IMR-90 (cell line): ENCODE measurements at regions not wholly inside any gene's neighbourhood (a gene's known extent, or its start where the extent isn't known, plus 50 kb on each side); places are given as distances from the start of the nearest gene placed in this dataset.

ENCODE experiments used
- ATAC-seq: fragments of 200-7000 bp; cut with Tn5 transposase; 2 replicates; pipeline ENCODE4 v1.9.1; 2020; ENCODE audit warnings: low read depth, mild to moderate bottlenecking, moderate library complexity
- BruUV-seq: library from RNA; stranded (reverse); fragments of 400-500 nt; replicated peaks from 2 replicates; lab custom pipeline; 2021; lab: Mats Ljungman, UMichigan
- CTCF ChIA-PET: fragments of 300-600 bp; formaldehyde crosslinking; extraction: SDS; loops from one replicate; lab custom pipeline; 2021; ENCODE audit warnings: antibody characterized with exemption; lab: Yijun Ruan, JAX
- POLR2A ChIA-PET: fragments of 300-600 bp; sonication (Branson Sonifier 250); formaldehyde crosslinking; loops from one replicate; lab custom pipeline; 2022; ENCODE audit warnings: antibody characterized with exemption; ENCODE audit not compliant: unreplicated experiment; lab: Charles Lee
- DNase-seq: peaks from one replicate; pipeline ENCODE4 v3.0.0; 2013
- H2AFZ ChIP-seq: replicated peaks from 2 replicates; pipeline ENCODE3; 2013; ENCODE audit warnings: low read length, mild to moderate bottlenecking; ENCODE audit not compliant: poor library complexity
- H2AK5ac ChIP-seq: 2 replicates; pipeline ENCODE4 v1.6.1; 2013; ENCODE audit warnings: low read depth, low read length, inconsistent platforms
- H2AK9ac ChIP-seq: replicated peaks from 2 replicates; pipeline ENCODE3; 2013; ENCODE audit warnings: mild to moderate bottlenecking, low read depth, low read length, moderate library complexity; ENCODE audit not compliant: poor library complexity
- H2BK120ac ChIP-seq: 2 replicates; pipeline ENCODE4 v1.6.1; 2013; ENCODE audit warnings: low read depth, low read length, inconsistent platforms
- H2BK15ac ChIP-seq: 3 replicates; pipeline ENCODE4 v1.6.1; 2013; ENCODE audit warnings: low read depth, low read length, inconsistent platforms
- H2BK20ac ChIP-seq: 2 replicates; pipeline ENCODE4 v1.6.1; 2013; ENCODE audit warnings: low read depth, mild to moderate bottlenecking, inconsistent platforms, low read length, moderate library complexity
- H2BK5ac ChIP-seq: 2 replicates; pipeline ENCODE4 v1.6.1; 2013; ENCODE audit warnings: mild to moderate bottlenecking, low read depth, low read length, inconsistent platforms; ENCODE audit not compliant: poor library complexity, severe bottlenecking
- H3K14ac ChIP-seq: replicated peaks from 2 replicates; pipeline ENCODE4 v1.6.1; 2013; ENCODE audit warnings: low read depth, low read length, inconsistent platforms
- H3K18ac ChIP-seq: 2 replicates; pipeline ENCODE4 v1.6.1; 2013; ENCODE audit warnings: low read depth, low read length, control low read depth
- H3K23ac ChIP-seq: 2 replicates; pipeline ENCODE4 v1.6.1; 2013; ENCODE audit warnings: low read depth, low read length, inconsistent platforms
- H3K27ac ChIP-seq: 2 replicates; pipeline ENCODE4 v1.5.1; 2013; ENCODE audit warnings: mild to moderate bottlenecking, control low read depth, low read length; ENCODE audit not compliant: insufficient read depth
- H3K27me3 ChIP-seq: 2 replicates; pipeline ENCODE4 v1.6.1; 2013; ENCODE audit warnings: low read length; ENCODE audit not compliant: control insufficient read depth, insufficient read depth
- H3K36me3 ChIP-seq: 2 replicates; pipeline ENCODE4 v1.6.1; 2013; ENCODE audit warnings: low read length, mixed read lengths; ENCODE audit not compliant: control insufficient read depth, insufficient read depth
- H3K4ac ChIP-seq: 2 replicates; pipeline ENCODE4 v1.6.1; 2013; ENCODE audit warnings: low read depth, low read length, inconsistent platforms
- H3K4me1 ChIP-seq: 2 replicates; pipeline ENCODE4 v1.6.1; 2013; ENCODE audit warnings: low read length, mixed read lengths; ENCODE audit not compliant: control insufficient read depth, insufficient read depth
- H3K4me2 ChIP-seq: 2 replicates; pipeline ENCODE4 v1.6.1; 2013; ENCODE audit warnings: low read depth, mild to moderate bottlenecking, control low read depth, low read length, moderate library complexity
- H3K4me3 ChIP-seq: 2 replicates; pipeline ENCODE4 v1.5.1; 2013; ENCODE audit warnings: low read depth, mild to moderate bottlenecking, control low read depth, low read length, moderate library complexity; ENCODE audit not compliant: insufficient read depth
- H3K56ac ChIP-seq: 2 replicates; pipeline ENCODE4 v1.6.1; 2013; ENCODE audit warnings: low read length, inconsistent platforms; ENCODE audit not compliant: insufficient read depth; ENCODE audit errors: extremely low read depth
- H3K79me1 ChIP-seq, 2 experiments: 2 replicates each; pipeline ENCODE4 v1.6.1; 2013; ENCODE audit warnings: low read length in 2 of 2, inconsistent platforms in 1 of 2, low read depth in 1 of 2
- H3K9ac ChIP-seq: 2 replicates; pipeline ENCODE4 v1.6.1; 2013; ENCODE audit warnings: low read depth, low read length, control low read depth
- H3K9me1 ChIP-seq: 2 replicates; pipeline ENCODE4 v1.6.1; 2013; ENCODE audit warnings: low read length, inconsistent platforms; ENCODE audit not compliant: insufficient read depth
- H3K9me3 ChIP-seq: 2 replicates; pipeline ENCODE4 v1.6.1; 2013; ENCODE audit warnings: low read length; ENCODE audit not compliant: control insufficient read depth, insufficient read depth
- H4K20me1 ChIP-seq: 2 replicates; pipeline ENCODE4 v1.6.1; 2013; ENCODE audit warnings: low read length, inconsistent platforms; ENCODE audit not compliant: insufficient read depth
- H4K5ac ChIP-seq: 2 replicates; pipeline ENCODE4 v1.6.1; 2013; ENCODE audit warnings: mild to moderate bottlenecking, low read depth, low read length, control low read depth
- H4K8ac ChIP-seq, 2 experiments: 2 replicates each; pipeline ENCODE4 v1.6.1; 2013; ENCODE audit warnings: low read depth in 2 of 2, low read length in 2 of 2, control low read depth in 1 of 2, inconsistent platforms in 1 of 2
- H4K91ac ChIP-seq: 2 replicates; pipeline ENCODE4 v1.6.1; 2013; ENCODE audit warnings: low read depth, low read length, inconsistent platforms; ENCODE audit not compliant: insufficient read depth
- MXI1 ChIP-seq: IDR thresholded peaks from 2 replicates; pipeline ENCODE4 v1.6.1; 2012; ENCODE audit warnings: low read depth, mild to moderate bottlenecking, low read length, moderate library complexity, borderline replicate concordance
- SMC3 ChIP-seq: fragments of 150-350 bp; IDR thresholded peaks from 2 replicates; pipeline ENCODE4 v1.6.1; 2016; ENCODE audit warnings: low read depth, mild to moderate bottlenecking, antibody characterized with exemption, low read length, moderate library complexity
- WGBS, 2 experiments: methylation state at CpG; one replicate each; pipeline versions ENCODE4 v1.1.5 to v1.1.7; 2013; ENCODE audit warnings: missing lambda C conversion rate in 2 of 2; ENCODE audit not compliant: insufficient read length in 1 of 2; ENCODE audit errors: extremely low coverage in 2 of 2; 5-methylcytosine and 5-hydroxymethylcytosine counted together
- dilution Hi-C: fragments of 300-500 bp; cut with HindIII; formaldehyde crosslinking; loops from one replicate; pipeline ENCODE4 v1.14.3; 2018; ENCODE audit warnings: low sequenced_read_pairs; ENCODE audit not compliant: unreplicated experiment
- in situ Hi-C: fragments of 300-500 bp; cut with MboI; formaldehyde crosslinking; loops from 3 replicates; pipeline ENCODE4 v1.14.3; 2019; ENCODE audit warnings: low sequenced_read_pairs, inconsistent platforms, mixed read lengths
- intact Hi-C: fragments of 100-400 bp; cut with micrococcal nuclease; formaldehyde crosslinking; loops from 2 replicates; pipeline ENCODE4 v1.10.0; 2022

DNA sequence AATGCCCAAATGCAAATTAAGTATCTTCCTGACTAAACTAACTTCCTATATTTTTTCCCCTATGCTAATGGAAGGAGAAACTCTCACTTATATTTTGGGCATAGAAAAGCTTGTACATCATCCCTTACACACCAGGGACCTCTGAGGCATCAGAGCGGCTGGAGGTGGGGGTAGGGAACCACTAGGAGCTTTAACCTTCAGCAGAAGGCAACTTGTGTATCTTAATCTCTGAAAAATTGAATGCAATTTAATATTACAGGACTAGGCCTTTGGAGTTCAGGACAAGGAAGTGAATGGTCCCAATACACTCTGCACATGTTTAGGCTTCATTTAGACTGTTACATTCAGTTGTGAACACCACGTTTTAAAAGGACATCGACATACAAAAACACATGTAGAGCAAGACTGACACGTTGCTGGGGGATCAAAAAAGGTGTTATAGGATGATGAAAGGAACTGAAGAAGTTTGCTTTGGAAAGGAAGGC is 85.9 kb downstream of the NAV1 start:
- DNase-seq: no peak

More for the DNA sequence above, 85.9 kb downstream of the NAV1 start:
- Histone ChIP-seq H4K8ac (peak overlapping the region in 1 of 2 experiments; percentile 49; a peak in 2 of 4 replicates), H2BK120ac (peak overlapping the region; percentile 65), H2BK5ac (peak overlapping the region; percentile 66), H2AK9ac (no peak overlapping the region), H2BK15ac (peak overlapping the region; percentile 31; the same call in 2 of the 3 replicates), H3K36me3 (peaks cover 14% of the 10 kb centered on the region), H4K5ac (no peak overlapping the region), H4K20me1 (peaks cover 4% of the 10 kb centered on the region; the same call in 1 of the 2 replicates), H2BK20ac (peak overlapping the region; percentile 73; the same call in 1 of the 2 replicates), H3K4me3 (no peak overlapping the region), H3K4me1 (peaks cover 13% of the 10 kb centered on the region), H3K9ac (no peak overlapping the region), H3K9me3 (no peaks in the 10 kb centered on the region), H4K91ac (peak overlapping the region; percentile 42; the same call in 1 of the 2 replicates), H3K23ac (0 out of 2 replicates have a peak overlapping the region, but pooled peaks have one; percentile 12), H2AFZ (no peak overlapping the region), H3K4me2 (no peak overlapping the region), H2AK5ac (no peak overlapping the region), H3K79me1 (peaks cover 38 to 64% of the 10 kb centered on the region in 2 experiments), H3K18ac (peak overlapping the region; percentile 10), H3K56ac (no peak overlapping the region), H3K14ac (peak overlapping the region; percentile 42; the same call in 1 of the 2 replicates), H3K4ac (peak overlapping the region; percentile 54; the same call in 1 of the 2 replicates), H3K27me3 (no peaks in the 10 kb centered on the region), H3K27ac (peak overlapping the region; percentile 55; the same call in 1 of the 2 replicates), H3K9me1 (peaks cover 30% of the 10 kb centered on the region)
- ChIA-PET POLR2A (interaction anchor here (0.5 to 0.7 kb wide), 2 partner anchors 10 to 21 kb away, joined by 3 to 4 read pairs; no protein-coding TSS in a partner anchor), CTCF (interaction anchor here (0.6 kb wide), 1 partner anchor 22 kb away, joined by 4 read pairs; no protein-coding TSS in a partner anchor)
- TF ChIP-seq MXI1 (peak; percentile 49; the same call in 1 of the 2 replicates), SMC3 (no peak)
- dilution Hi-C loops (no loop called here), in situ Hi-C loops (loop anchor here (10.0 kb wide), 1 partner anchor 60 kb away; no protein-coding TSS in a partner anchor), intact Hi-C loops (loop anchor here (1.0 kb wide), 3 partner anchors 19 to 65 kb away; no protein-coding TSS in a partner anchor)
- ATAC-seq: no peak; the same call in none of the 2 replicates
- no TSS peak for BruUV-seq
- WGBS, 2 experiments: no CpG with 5 or more reads among the region's 4 CpGs
